Fibroblast of mammary gland (primary cell): ENCODE measurements at regions not wholly inside any gene's neighbourhood (a gene's known extent, or its start where the extent isn't known, plus 50 kb on each side); places are given as distances from the start of the nearest gene placed in this dataset.

Experiments used
- DNase-seq: peaks from one replicate; pipeline ENCODE4 v3.0.0-alpha.2; 2010; ENCODE audit warnings: low read depth
- H3K4me3 ChIP-seq: 2 replicates; pipeline ENCODE4 v1.5.1; 2011; ENCODE audit warnings: low read depth, mild to moderate bottlenecking, low read length, moderate library complexity; ENCODE audit not compliant: control insufficient read depth
- CTCF ChIP-seq: conservative IDR thresholded peaks from 2 replicates; pipeline ENCODE4 v1.5.1; 2011; ENCODE audit warnings: low read depth, low read length, inconsistent platforms; ENCODE audit not compliant: control insufficient read depth, insufficient read depth

- no peak overlapping the region for H3K4me3 ChIP-seq
- TF ChIP-seq CTCF: no peak
- no peak for DNase-seq
These were observed 1122.8 kb downstream of the TYW1 start for GRCh38 chr7:68119411-68119810.

GRCh38 chr7:68121056-68121455 lies 1124.4 kb downstream of the TYW1 start:
- no peak for TF ChIP-seq CTCF
- no peak for DNase-seq
- H3K4me3 ChIP-seq: no peak overlapping the region

- H3K4me3 ChIP-seq: no peak overlapping the region
- no peak for TF ChIP-seq CTCF
These were observed 1125.0 kb downstream of the TYW1 start for GRCh38 chr7:68121655-68122054.

GRCh38 chr7:68122801-68123200 lies 1126.2 kb downstream of the TYW1 start:
- TF ChIP-seq CTCF: no peak
- DNase-seq: no peak
- H3K4me3 ChIP-seq: no peak overlapping the region

More at GRCh38 chr7:68121655-68122054, 1125.0 kb downstream of the TYW1 start:
- no peak for DNase-seq

GRCh38 chr7:68125168-68125567 lies 1128.5 kb downstream of the TYW1 start:
- TF ChIP-seq CTCF: no peak
- no peak for DNase-seq
- no peak overlapping the region for H3K4me3 ChIP-seq

- no peak for DNase-seq
- no peak for TF ChIP-seq CTCF
- no peak overlapping the region for H3K4me3 ChIP-seq
These were observed 1136.4 kb downstream of the TYW1 start for GRCh38 chr7:68133045-68133444.

- DNase-seq: no peak
- H3K4me3 ChIP-seq: no peak overlapping the region
These were observed 1146.7 kb downstream of the TYW1 start for GRCh38 chr7:68143345-68143744.

More at GRCh38 chr7:68143345-68143744, 1146.7 kb downstream of the TYW1 start:
- no peak for TF ChIP-seq CTCF
